ENCODE measurements at regions not wholly inside any gene's neighbourhood (a gene's known extent, or its start where the extent isn't known, plus 50 kb on each side); places are given as distances from the start of the nearest gene placed in this dataset.

DNA sequence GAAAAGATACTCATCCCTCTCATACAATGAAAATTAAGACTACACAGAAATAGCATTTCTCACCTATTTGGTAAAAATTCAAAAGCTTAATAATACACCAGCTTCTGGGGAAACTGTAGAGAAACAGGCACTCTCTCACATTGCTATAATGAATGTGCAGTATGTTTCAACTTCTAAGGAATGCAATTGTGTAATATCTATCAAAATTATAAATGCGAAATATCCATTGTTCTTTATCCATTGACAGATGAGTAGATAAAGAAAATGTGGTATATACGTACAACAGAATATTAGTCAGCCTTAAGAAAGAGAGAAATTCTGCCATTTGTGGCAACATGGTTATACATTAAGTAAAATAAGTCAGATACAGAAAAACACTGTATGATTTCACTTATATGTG lies 101.4 kb upstream of the OR9G4 start:
- intact Hi-C loops (cut with DNase I), result no loop called here
- no peak overlapping the region for H3K4me3 ChIP-seq (replicated peaks in 1 of 3)
- TF ChIP-seq, protein P1, sequence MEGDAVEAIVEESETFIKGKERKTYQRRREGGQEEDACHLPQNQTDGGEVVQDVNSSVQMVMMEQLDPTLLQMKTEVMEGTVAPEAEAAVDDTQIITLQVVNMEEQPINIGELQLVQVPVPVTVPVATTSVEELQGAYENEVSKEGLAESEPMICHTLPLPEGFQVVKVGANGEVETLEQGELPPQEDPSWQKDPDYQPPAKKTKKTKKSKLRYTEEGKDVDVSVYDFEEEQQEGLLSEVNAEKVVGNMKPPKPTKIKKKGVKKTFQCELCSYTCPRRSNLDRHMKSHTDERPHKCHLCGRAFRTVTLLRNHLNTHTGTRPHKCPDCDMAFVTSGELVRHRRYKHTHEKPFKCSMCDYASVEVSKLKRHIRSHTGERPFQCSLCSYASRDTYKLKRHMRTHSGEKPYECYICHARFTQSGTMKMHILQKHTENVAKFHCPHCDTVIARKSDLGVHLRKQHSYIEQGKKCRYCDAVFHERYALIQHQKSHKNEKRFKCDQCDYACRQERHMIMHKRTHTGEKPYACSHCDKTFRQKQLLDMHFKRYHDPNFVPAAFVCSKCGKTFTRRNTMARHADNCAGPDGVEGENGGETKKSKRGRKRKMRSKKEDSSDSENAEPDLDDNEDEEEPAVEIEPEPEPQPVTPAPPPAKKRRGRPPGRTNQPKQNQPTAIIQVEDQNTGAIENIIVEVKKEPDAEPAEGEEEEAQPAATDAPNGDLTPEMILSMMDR (IDR thresholded peaks at IDR 0.05), result no peak
- no peak for TF ChIP-seq POLR2A (IDR thresholded peaks at IDR 0.05)
- H3K36me3 ChIP-seq, result no peaks in the 10 kb centered on the region
- no peaks in the 10 kb centered on the region for H3K4me1 ChIP-seq
- no peaks in the 10 kb centered on the region for H3K9me3 ChIP-seq
- 70 to 91% methylated on average over 2 of the region's 2 CpGs for WGBS, 2 donors
- no peaks in the 10 kb centered on the region for H3K27me3 ChIP-seq
- no peak for DNase-seq
- no peak overlapping the region for H3K27ac ChIP-seq

DNA sequence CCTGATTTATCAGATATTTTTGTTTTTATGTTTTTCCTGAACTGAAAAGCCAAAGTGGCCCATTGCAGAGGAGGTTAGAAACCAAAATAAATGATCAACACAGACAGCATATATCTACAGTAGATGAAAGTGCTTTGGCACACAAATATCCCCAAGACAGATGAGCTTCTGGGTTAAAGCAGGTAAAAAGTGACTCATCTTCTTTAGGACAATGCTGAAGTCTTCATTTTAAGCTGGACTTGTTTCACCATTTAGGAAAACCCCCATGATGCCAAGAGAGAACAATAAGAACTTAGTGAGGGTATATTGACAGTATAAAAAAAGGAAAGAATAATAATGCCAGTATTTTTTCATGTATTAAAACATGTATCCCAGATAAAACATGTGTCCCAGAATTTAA lies 100.8 kb upstream of the OR9G4 start:
- intact Hi-C loops (cut with DNase I), result no loop called here
- no peaks in the 10 kb centered on the region for H3K36me3 ChIP-seq
- TF ChIP-seq, protein P1 (IDR thresholded peaks at IDR 0.05), result no peak
- TF ChIP-seq POLR2A (IDR thresholded peaks at IDR 0.05), result no peak
- DNase-seq, result no peak
- no peaks in the 10 kb centered on the region for H3K4me1 ChIP-seq
- H3K9me3 ChIP-seq, result no peaks in the 10 kb centered on the region
- H3K4me3 ChIP-seq (replicated peaks in 1 of 3), result no peak overlapping the region
- H3K27ac ChIP-seq, result no peak overlapping the region
- no peaks in the 10 kb centered on the region for H3K27me3 ChIP-seq

DNA sequence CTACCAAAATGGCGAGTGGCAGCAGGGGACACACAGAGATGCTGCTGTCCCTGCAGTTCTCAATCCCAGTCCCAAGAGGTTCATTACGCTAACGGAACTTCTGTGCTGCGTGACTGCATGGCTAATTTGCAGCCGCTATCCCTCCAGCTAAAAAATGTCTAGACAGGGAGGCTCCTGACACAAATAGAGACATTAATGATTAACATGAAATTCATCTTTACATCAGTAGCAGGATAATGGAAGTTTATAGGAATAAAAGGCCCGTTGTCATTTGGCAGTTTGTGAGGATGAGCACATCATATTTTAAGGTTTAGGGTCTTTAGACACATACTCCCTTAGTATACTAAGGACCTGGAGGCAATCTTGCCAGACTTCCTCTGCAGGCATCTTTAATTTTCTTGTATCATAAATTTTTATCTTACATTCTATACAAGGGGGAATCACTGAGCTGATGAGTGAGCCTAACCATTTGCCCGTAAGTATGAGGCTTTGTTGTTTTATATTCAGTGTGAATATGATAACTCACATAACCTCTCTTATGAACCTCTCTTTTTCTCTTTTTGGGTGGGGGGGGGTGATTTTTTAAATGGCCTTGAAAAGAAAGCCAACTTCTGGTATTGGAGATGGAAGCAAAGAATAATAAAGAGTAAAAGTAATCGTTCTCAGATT lies 99.8 kb upstream of the OR9G4 start:
- TF ChIP-seq, protein P1 (IDR thresholded peaks at IDR 0.05), result no peak
- TF ChIP-seq POLR2A (IDR thresholded peaks at IDR 0.05), result no peak
- Histone ChIP-seq H3K36me3 (no peaks in the 10 kb centered on the region), H3K4me3 (replicated peaks in 1 of 3) (no peak overlapping the region), H3K27me3 (no peaks in the 10 kb centered on the region), H3K4me1 (no peaks in the 10 kb centered on the region), H3K9me3 (no peaks in the 10 kb centered on the region), H3K27ac (no peak overlapping the region)
- DNase-seq, result no peak
- intact Hi-C loops (cut with DNase I), result no loop called here
- WGBS, 2 donors, result 78 to 83% methylated on average over 8 of the region's 8 CpGs

DNA sequence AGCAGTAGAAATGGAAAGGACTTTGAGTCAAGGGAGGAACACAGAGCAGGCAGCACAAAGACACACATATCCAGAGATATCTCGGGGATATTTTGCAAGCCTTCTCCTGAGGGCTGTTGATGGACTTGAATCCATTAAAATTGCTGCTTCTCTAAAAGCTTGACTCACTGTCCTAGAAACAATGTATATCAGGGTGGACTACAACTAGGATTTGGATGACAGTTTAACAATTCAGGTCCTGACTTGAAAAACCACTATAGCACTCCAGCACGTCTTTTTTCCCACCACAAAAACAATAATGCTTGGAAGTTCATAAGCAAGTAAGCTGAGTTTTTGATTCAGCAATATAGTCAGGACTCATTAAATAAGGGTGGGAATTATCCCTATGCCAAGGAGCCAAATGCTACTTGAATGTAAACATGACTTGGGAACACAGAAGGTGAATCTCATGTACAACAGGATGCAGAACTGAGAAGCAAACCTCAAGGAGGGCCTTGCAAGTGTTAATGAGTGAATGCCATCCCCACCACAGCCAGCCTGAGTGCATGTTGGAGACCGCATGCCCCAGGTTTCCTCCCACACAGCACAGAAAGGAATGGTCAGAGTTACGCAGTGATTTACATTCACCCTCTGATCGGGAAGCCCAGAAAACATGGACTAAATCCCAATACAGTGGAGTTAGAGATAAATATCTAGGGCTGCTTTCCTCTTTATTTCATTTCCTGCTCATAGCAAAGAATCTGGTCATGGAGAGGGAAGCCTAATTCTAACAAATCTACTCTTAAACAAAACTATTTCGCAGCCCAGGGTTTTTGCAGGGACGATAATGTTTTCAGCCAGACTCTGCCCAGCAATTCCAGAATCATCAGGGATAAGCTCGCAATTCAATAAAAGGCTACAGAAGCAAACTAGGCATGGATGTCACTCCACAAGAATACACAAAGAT lies 98.4 kb upstream of the OR9G4 start:
- TF ChIP-seq, protein P1 (IDR thresholded peaks at IDR 0.05), result no peak
- no peak for TF ChIP-seq POLR2A (IDR thresholded peaks at IDR 0.05)
- H3K27me3 ChIP-seq, result no peaks in the 10 kb centered on the region
- no peak for DNase-seq
- intact Hi-C loops (cut with DNase I), result no loop called here
- H3K36me3 ChIP-seq, result no peaks in the 10 kb centered on the region
- H3K4me1 ChIP-seq, result no peaks in the 10 kb centered on the region
- H3K9me3 ChIP-seq, result no peaks in the 10 kb centered on the region
- H3K27ac ChIP-seq, result no peak overlapping the region
- no peak overlapping the region for H3K4me3 ChIP-seq (replicated peaks in 1 of 3)
- 78 to 81% methylated on average over 8 of the region's 8 CpGs for WGBS, 2 donors

All from thyroid gland (tissue), 4 donors.